SK-N-MC (cell line): ENCODE measurements at regions not wholly inside any gene's neighbourhood (a gene's known extent, or its start where the extent isn't known, plus 50 kb on each side); places are given as distances from the start of the nearest gene placed in this dataset.

Experiments used
- DNase-seq: peaks from one replicate; pipeline ENCODE4 v3.0.0-alpha.2; 2011; ENCODE audit warnings: low read depth, low spot score
- H3K27ac ChIP-seq: fragments of 200-600 bp; sonication (generic); 2 replicates; pipeline ENCODE4 v1.5.1; 2016; ENCODE audit warnings: mixed run types
- H3K36me3 ChIP-seq: fragments of 200-600 bp; sonication (generic); 2 replicates; pipeline ENCODE4 v1.6.1; 2017; ENCODE audit warnings: antibody characterized with exemption, low read length, mixed read lengths; ENCODE audit not compliant: insufficient read depth
- H3K4me3 ChIP-seq: fragments of 200-600 bp; sonication (generic); 2 replicates; pipeline ENCODE4 v1.5.1; 2016
- H3K9ac ChIP-seq: fragments of 200-600 bp; sonication (generic); 2 replicates; pipeline ENCODE4 v1.8.0; 2017; ENCODE audit warnings: mixed run types, mixed read lengths; ENCODE audit not compliant: insufficient read length
- H3K9me3 ChIP-seq: fragments of 200-600 bp; sonication (generic); 2 replicates; pipeline ENCODE4 v1.6.1; 2017; ENCODE audit warnings: low read depth, mild to moderate bottlenecking, antibody characterized with exemption, low read length, moderate library complexity, mixed read lengths
- EZH2 ChIP-seq: fragments of 200-600 bp; sonication (generic); IDR thresholded peaks from one replicate; pipeline ENCODE4 v1.6.1; 2017; ENCODE audit warnings: antibody characterized with exemption
- FOXP2 ChIP-seq: optimal IDR thresholded peaks from 2 replicates; pipeline ENCODE3; 2011; ENCODE audit warnings: mild to moderate bottlenecking, moderate library complexity; ENCODE audit not compliant: insufficient read depth; ENCODE audit errors: extremely low read length, control extremely low read depth
- POLR2AphosphoS5 ChIP-seq: IDR thresholded peaks from 2 replicates; pipeline ENCODE4 v1.6.1; 2012; ENCODE audit warnings: mild to moderate bottlenecking, low read depth, low read length, borderline replicate concordance

- Histone ChIP-seq H3K9ac (no peak overlapping the region), H3K9me3 (no peaks in the 10 kb centered on the region; the same call in 1 of the 2 replicates), H3K36me3 (no peaks in the 10 kb centered on the region), H3K27ac (no peak overlapping the region), H3K4me3 (no peak overlapping the region)
- no peak for DNase-seq
- TF ChIP-seq FOXP2 (no peak), EZH2 (no peak), POLR2AphosphoS5 (no peak)
Observed at GRCh38 chr2:180130403-180130802, 123.3 kb upstream of the CWC22 start.

GRCh38 chr2:180128861-180129260 lies 121.8 kb upstream of the CWC22 start:
- DNase-seq: no peak
- Histone ChIP-seq H3K4me3 (no peak overlapping the region), H3K27ac (no peak overlapping the region; the same call in 1 of the 2 replicates), H3K9ac (no peak overlapping the region), H3K9me3 (no peaks in the 10 kb centered on the region; the same call in 1 of the 2 replicates), H3K36me3 (no peaks in the 10 kb centered on the region)
- TF ChIP-seq EZH2 (no peak), POLR2AphosphoS5 (no peak), FOXP2 (no peak)

GRCh38 chr2:180125245-180125962 lies 118.3 kb upstream of the CWC22 start:
- TF ChIP-seq FOXP2 (peak; percentile 23), POLR2AphosphoS5 (no peak), EZH2 (no peak)
- no peaks in the 10 kb centered on the region; the same call in 1 of the 2 replicates for H3K9me3 ChIP-seq
- H3K4me3 ChIP-seq: peak overlapping the region; percentile 52
- no peak overlapping the region; the same call in 1 of the 2 replicates for H3K27ac ChIP-seq
- DNase-seq: peak; percentile 88
- H3K9ac ChIP-seq: no peak overlapping the region
- no peaks in the 10 kb centered on the region for H3K36me3 ChIP-seq

- Histone ChIP-seq H3K4me3 (peak overlapping the region; percentile 37), H3K9ac (peak overlapping the region; percentile 11), H3K27ac (peak overlapping the region; percentile 30; the same call in 1 of the 2 replicates), H3K9me3 (no peaks in the 10 kb centered on the region; the same call in 1 of the 2 replicates), H3K36me3 (no peaks in the 10 kb centered on the region)
- TF ChIP-seq POLR2AphosphoS5 (no peak), EZH2 (no peak)
- DNase-seq: peak; percentile 86
Observed at GRCh38 chr2:180124273-180125139, 117.4 kb upstream of the CWC22 start.

GRCh38 chr2:180122874-180123273 lies 115.8 kb upstream of the CWC22 start:
- Histone ChIP-seq H3K9me3 (no peaks in the 10 kb centered on the region), H3K36me3 (no peaks in the 10 kb centered on the region), H3K4me3 (no peak overlapping the region), H3K27ac (no peak overlapping the region), H3K9ac (no peak overlapping the region)
- DNase-seq: no peak
- TF ChIP-seq FOXP2: no peak

GRCh38 chr2:180115675-180116074 lies 108.6 kb upstream of the CWC22 start:
- Histone ChIP-seq H3K9me3 (no peaks in the 10 kb centered on the region), H3K9ac (no peak overlapping the region), H3K4me3 (no peak overlapping the region), H3K36me3 (no peaks in the 10 kb centered on the region), H3K27ac (no peak overlapping the region)
- DNase-seq: no peak
- TF ChIP-seq EZH2 (no peak), FOXP2 (no peak), POLR2AphosphoS5 (no peak)

GRCh38 chr2:180115269-180115668 lies 108.2 kb upstream of the CWC22 start:
- TF ChIP-seq FOXP2 (no peak), POLR2AphosphoS5 (no peak)
- H3K27ac ChIP-seq: no peak overlapping the region
- DNase-seq: no peak
- H3K9ac ChIP-seq: no peak overlapping the region
- H3K4me3 ChIP-seq: no peak overlapping the region
- no peaks in the 10 kb centered on the region for H3K36me3 ChIP-seq
- no peaks in the 10 kb centered on the region for H3K9me3 ChIP-seq

GRCh38 chr2:180111901-180112300 lies 104.8 kb upstream of the CWC22 start:
- H3K27ac ChIP-seq: peak overlapping the region; percentile 85
- TF ChIP-seq FOXP2: no peak
- no peak for TF ChIP-seq POLR2AphosphoS5
- no peak for TF ChIP-seq EZH2
- H3K36me3 ChIP-seq: no peaks in the 10 kb centered on the region
- H3K9me3 ChIP-seq: no peaks in the 10 kb centered on the region
- H3K4me3 ChIP-seq: peak overlapping the region; percentile 54
- no peak for DNase-seq
- H3K9ac ChIP-seq: peak overlapping the region; percentile 34

GRCh38 chr2:180110469-180110868 lies 103.4 kb upstream of the CWC22 start:
- DNase-seq: no peak

More at GRCh38 chr2:180110469-180110868, 103.4 kb upstream of the CWC22 start:
- Histone ChIP-seq H3K9me3 (no peaks in the 10 kb centered on the region), H3K4me3 (no peak overlapping the region), H3K27ac (no peak overlapping the region), H3K36me3 (no peaks in the 10 kb centered on the region), H3K9ac (no peak overlapping the region)
- TF ChIP-seq FOXP2 (no peak), EZH2 (no peak), POLR2AphosphoS5 (no peak)
